ENCODE measurements at regions not wholly inside any gene's neighbourhood (a gene's known extent, or its start where the extent isn't known, plus 50 kb on each side); places are given as distances from the start of the nearest gene placed in this dataset.

GRCh38 chr15:26015516-26016075 lies 152.5 kb upstream of the ATP10A start:
- TF ChIP-seq CTCF (IDR thresholded peaks at IDR 0.05) (no peak), POLR2AphosphoS5 (IDR thresholded peaks at IDR 0.05) (no peak), POLR2A (IDR thresholded peaks at IDR 0.05; ENCODE audit: low read depth) (no peak), EP300 (IDR thresholded peaks at IDR 0.05) (no peak)
- Histone ChIP-seq H3K27me3 (peaks cover 0 to 9% (median 0%) of the 10 kb centered on the region in 4 donors), H3K4me3 (no peak overlapping the region), H3K36me3 (no peaks in the 10 kb centered on the region), H3K9me3 (no peaks in the 10 kb centered on the region), H3K27ac (replicated peaks in 1 of 4) (no peak overlapping the region), H3K4me1 (no peaks in the 10 kb centered on the region)
- 73% methylated on average over 11 of the region's 11 CpGs for WGBS
- peak; percentile 92 for DNase-seq (ENCODE audit: extremely low spot score)
- intact Hi-C loops (cut with DNase I), result no loop called here

- Histone ChIP-seq H3K36me3 (no peaks in the 10 kb centered on the region), H3K4me3 (no peak overlapping the region), H3K4me1 (no peaks in the 10 kb centered on the region), H3K9me3 (no peaks in the 10 kb centered on the region), H3K27ac (replicated peaks in 1 of 4) (no peak overlapping the region), H3K27me3 (peaks cover 0 to 9% (median 0%) of the 10 kb centered on the region in 4 donors)
- TF ChIP-seq POLR2AphosphoS5 (IDR thresholded peaks at IDR 0.05) (no peak), POLR2A (IDR thresholded peaks at IDR 0.05; ENCODE audit: low read depth) (no peak), CTCF (IDR thresholded peaks at IDR 0.05) (no peak), EP300 (IDR thresholded peaks at IDR 0.05) (no peak)
- intact Hi-C loops (cut with DNase I), result no loop called here
- peak; percentile 10 for DNase-seq (ENCODE audit: extremely low spot score)
- WGBS, result 65% methylated on average over 3 of the region's 5 CpGs
These were observed 150.9 kb upstream of the ATP10A start for GRCh38 chr15:26013981-26014380.

GRCh38 chr15:26011916-26012315 lies 148.8 kb upstream of the ATP10A start:
- intact Hi-C loops (cut with DNase I), result no loop called here
- no peaks in the 10 kb centered on the region for H3K36me3 ChIP-seq
- TF ChIP-seq EP300 (IDR thresholded peaks at IDR 0.05) (no peak), POLR2A (IDR thresholded peaks at IDR 0.05; ENCODE audit: low read depth) (no peak)

GRCh38 chr15:26007151-26007550 lies 144.0 kb upstream of the ATP10A start:
- WGBS, result 72% methylated on average over 6 of the region's 6 CpGs
- Histone ChIP-seq H3K36me3 (no peaks in the 10 kb centered on the region), H3K4me3 (no peak overlapping the region), H3K27me3 (no peaks in the 10 kb centered on the region), H3K4me1 (no peaks in the 10 kb centered on the region), H3K9me3 (no peaks in the 10 kb centered on the region), H3K27ac (replicated peaks in 1 of 4) (no peak overlapping the region)
- DNase-seq (ENCODE audit: extremely low spot score), result no peak
- intact Hi-C loops (cut with DNase I), result no loop called here
- TF ChIP-seq EP300 (IDR thresholded peaks at IDR 0.05), result no peak
- no peak for TF ChIP-seq POLR2A (IDR thresholded peaks at IDR 0.05; ENCODE audit: low read depth)
- no peak for TF ChIP-seq POLR2AphosphoS5 (IDR thresholded peaks at IDR 0.05)
- TF ChIP-seq CTCF (IDR thresholded peaks at IDR 0.05), result no peak

More at GRCh38 chr15:26011916-26012315, 148.8 kb upstream of the ATP10A start:
- 88% methylated on average over 3 of the region's 3 CpGs for WGBS
- Histone ChIP-seq H3K4me3 (no peak overlapping the region), H3K9me3 (no peaks in the 10 kb centered on the region), H3K27me3 (peaks cover 0 to 9% (median 0%) of the 10 kb centered on the region in 4 donors), H3K27ac (replicated peaks in 1 of 4) (no peak overlapping the region), H3K4me1 (no peaks in the 10 kb centered on the region)
- peak; percentile 55 for DNase-seq (ENCODE audit: extremely low spot score)

- 96% methylated on average over 9 of the region's 9 CpGs for WGBS
- Histone ChIP-seq H3K9me3 (no peaks in the 10 kb centered on the region), H3K27me3 (no peaks in the 10 kb centered on the region), H3K27ac (replicated peaks in 1 of 4) (no peak overlapping the region), H3K4me1 (no peaks in the 10 kb centered on the region), H3K4me3 (no peak overlapping the region), H3K36me3 (no peaks in the 10 kb centered on the region)
- DNase-seq (ENCODE audit: extremely low spot score), result no peak
- no peak for TF ChIP-seq EP300 (IDR thresholded peaks at IDR 0.05)
- no peak for TF ChIP-seq CTCF (IDR thresholded peaks at IDR 0.05)
- no peak for TF ChIP-seq POLR2A (IDR thresholded peaks at IDR 0.05; ENCODE audit: low read depth)
- no peak for TF ChIP-seq POLR2AphosphoS5 (IDR thresholded peaks at IDR 0.05)
- intact Hi-C loops (cut with DNase I), result no loop called here
These were observed 138.1 kb upstream of the ATP10A start for GRCh38 chr15:26001201-26001600.
